H54 (cell line): ENCODE measurements at regions not wholly inside any gene's neighbourhood (a gene's known extent, or its start where the extent isn't known, plus 50 kb on each side); places are given as distances from the start of the nearest gene placed in this dataset.
"Not testable (repeated sequence)": the region's sequence is repeated elsewhere in the genome, so short reads cannot be mapped to it uniquely, and the experiment has no call there.

Source experiments
- DNase-seq: peaks from one replicate; pipeline ENCODE4 v3.0.0; 2011; ENCODE audit warnings: low spot score, mixed read lengths; ENCODE audit not compliant: insufficient read length
- FAIRE-seq: peaks from 3 replicates; lab custom pipeline; 2011; peaks lifted over from hg19 to GRCh38; lab: Jason Lieb, UNC
- POLR2A ChIP-seq: IDR thresholded peaks from 2 replicates; pipeline ENCODE4 v1.6.1; 2011; ENCODE audit warnings: low read depth, mild to moderate bottlenecking, low read length

GRCh38 chr6:149140137-149140909 lies 177.2 kb upstream of the TAB2 start:
- no peak for TF ChIP-seq POLR2A
- FAIRE-seq (no peak), DNase-seq (no peak)

- DNase-seq = no peak
- FAIRE-seq = no peak
- TF ChIP-seq POLR2A = no peak
Observed at GRCh38 chr6:149140910-149141290, 176.6 kb upstream of the TAB2 start.

- TF ChIP-seq POLR2A = no peak
- DNase-seq (no peak), FAIRE-seq (no peak)
Observed at GRCh38 chr6:149142924-149143429, 174.5 kb upstream of the TAB2 start.

GRCh38 chr6:149145800-149146199 lies 171.7 kb upstream of the TAB2 start:
- not testable (repeated sequence) for DNase-seq, FAIRE-seq

- DNase-seq (no peak), FAIRE-seq (no peak)
- TF ChIP-seq POLR2A = no peak
Observed at GRCh38 chr6:149147195-149147594, 170.3 kb upstream of the TAB2 start.

DNA sequence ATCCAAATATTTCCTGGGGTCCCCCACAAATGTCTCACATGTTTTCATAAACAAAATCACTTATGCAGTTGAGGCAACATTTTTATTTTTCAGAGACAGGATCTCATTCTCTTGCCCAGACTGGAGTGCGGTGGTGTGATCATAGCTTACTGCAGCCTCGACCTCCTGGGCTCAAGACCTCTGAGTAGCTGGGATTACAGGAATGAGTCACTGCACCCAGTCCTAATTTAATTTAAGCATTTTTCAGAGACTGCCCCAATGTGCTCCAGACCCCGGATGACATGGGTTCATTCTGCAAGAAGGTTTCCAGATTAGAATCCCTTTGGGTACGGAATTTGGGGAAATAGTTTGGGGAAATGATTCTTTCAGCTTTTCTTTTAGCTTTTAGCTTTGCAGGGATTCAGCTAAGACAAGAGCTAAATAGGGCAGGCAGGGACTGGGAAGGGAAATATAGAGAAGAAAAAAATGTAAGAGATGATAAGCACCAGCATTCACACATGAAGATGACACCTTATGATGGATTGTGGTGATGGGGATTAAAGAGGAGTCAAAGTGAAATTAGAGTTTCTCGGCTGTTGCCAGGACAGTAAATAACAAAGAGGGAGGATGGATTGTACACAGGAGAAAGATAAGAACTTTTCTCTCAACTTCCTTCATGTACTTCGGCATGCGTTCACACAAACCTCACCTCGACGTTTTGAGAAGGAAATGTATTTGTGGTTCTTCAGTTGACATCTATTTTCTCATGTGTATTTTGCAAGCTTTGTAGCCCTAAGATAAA lies 169.4 kb upstream of the TAB2 start:
- DNase-seq (no peak), FAIRE-seq (no peak)
- no peak for TF ChIP-seq POLR2A

- no peak for TF ChIP-seq POLR2A
- DNase-seq (no peak), FAIRE-seq (no peak)
Observed at GRCh38 chr6:149149653-149150052, 167.9 kb upstream of the TAB2 start.

- FAIRE-seq (no peak), DNase-seq (no peak)
- TF ChIP-seq POLR2A = no peak
Observed at GRCh38 chr6:149150301-149150700, 167.2 kb upstream of the TAB2 start.

DNA sequence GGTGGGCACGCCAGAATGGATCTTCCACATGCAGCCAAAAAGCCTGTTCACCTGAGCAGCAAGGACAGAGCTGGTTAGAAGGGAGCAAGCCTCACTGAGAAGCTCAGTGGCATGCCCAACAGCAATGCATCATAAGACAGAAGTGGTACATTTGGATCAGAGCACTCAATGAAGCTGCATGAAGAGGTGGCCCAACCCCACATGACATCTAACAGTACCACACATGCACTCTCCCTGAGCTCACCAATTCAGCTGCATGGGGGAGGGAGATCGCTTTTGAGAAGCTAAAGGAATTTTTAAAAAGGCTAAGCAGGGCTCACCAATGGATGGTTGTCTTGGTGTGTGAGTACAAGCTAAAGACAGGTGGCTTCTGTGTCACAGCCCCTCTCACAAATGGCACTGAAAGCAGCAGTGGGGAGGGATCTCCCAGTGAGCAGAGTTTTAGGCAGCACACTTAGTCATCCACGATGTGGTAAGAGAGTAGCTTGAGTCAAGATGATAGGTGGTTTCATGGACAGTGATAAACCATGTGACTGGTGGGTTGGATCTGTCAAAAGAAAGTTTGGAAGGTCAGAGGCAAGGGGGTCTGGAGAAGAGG lies 166.6 kb upstream of the TAB2 start:
- no peak for TF ChIP-seq POLR2A
- FAIRE-seq (no peak), DNase-seq (no peak)

DNA sequence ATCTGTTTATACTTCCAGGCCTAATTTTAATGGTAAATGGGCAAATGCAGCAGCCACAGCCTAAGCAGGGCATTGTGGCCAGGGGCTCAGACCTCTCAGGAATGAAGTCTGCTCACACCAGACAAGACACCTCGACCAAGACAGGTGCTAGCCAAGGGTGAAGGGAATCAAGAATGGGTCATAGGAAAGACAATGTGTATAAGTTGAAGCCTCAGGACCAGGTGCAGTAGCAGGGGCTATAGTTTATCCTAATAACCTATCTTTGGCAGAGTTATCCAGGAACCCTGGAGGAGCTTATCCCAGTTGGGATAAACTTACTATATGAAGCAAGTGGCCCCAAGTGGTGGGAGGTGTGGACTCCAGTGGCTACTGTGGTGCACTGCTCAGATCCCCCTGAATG lies 165.0 kb upstream of the TAB2 start:
- FAIRE-seq (no peak), DNase-seq (no peak)
- TF ChIP-seq POLR2A = no peak

- no peak for TF ChIP-seq POLR2A
- FAIRE-seq = no peak
- DNase-seq = no peak
Observed at GRCh38 chr6:149153100-149153499, 164.4 kb upstream of the TAB2 start.

GRCh38 chr6:149153693-149154092 lies 163.8 kb upstream of the TAB2 start:
- no peak for DNase-seq
- no peak for FAIRE-seq
- TF ChIP-seq POLR2A = no peak

- no peak for TF ChIP-seq POLR2A
- DNase-seq (no peak), FAIRE-seq (no peak)
Observed at GRCh38 chr6:149154261-149154821, 163.2 kb upstream of the TAB2 start.

DNA sequence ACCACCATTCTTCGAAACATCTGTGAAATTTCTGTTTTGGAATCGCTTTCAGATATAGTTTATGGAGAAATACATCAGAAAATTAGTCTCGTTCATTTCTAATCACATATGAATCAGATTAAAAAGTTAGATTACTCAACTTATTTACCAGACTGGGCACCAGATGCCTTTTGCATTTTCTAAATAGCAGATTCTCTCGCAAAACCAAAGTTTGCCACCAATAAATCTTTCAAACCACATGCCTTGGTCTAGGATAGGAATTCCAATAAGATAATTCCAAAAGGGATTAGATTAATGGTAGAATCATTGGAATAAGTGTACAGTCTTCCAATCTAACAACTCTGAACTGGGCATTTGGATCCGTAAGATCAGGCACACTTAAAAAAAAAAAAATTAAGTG lies 160.4 kb upstream of the TAB2 start:
- no peak for DNase-seq
- no peak for TF ChIP-seq POLR2A
- no peak for FAIRE-seq
